HepG2 (cell line): ENCODE measurements at regions not wholly inside any gene's neighbourhood (a gene's known extent, or its start where the extent isn't known, plus 50 kb on each side); places are given as distances from the start of the nearest gene placed in this dataset.

Experiments
- ATAC-seq: fragments of 200-7000 bp; cut with Tn5 transposase; 3 replicates; pipeline ENCODE4 v1.9.1; 2020; ENCODE audit warnings: mild to moderate bottlenecking, moderate library complexity
- BruUV-seq: library from RNA; stranded (reverse); fragments of 400-500 nt; replicated peaks from 2 replicates; lab custom pipeline; 2021; lab: Mats Ljungman, UMichigan
- CTCF ChIA-PET: fragments of 300-600 bp; formaldehyde crosslinking; extraction: SDS; loops from one replicate; lab custom pipeline; 2021; ENCODE audit warnings: low total read pairs, inconsistent platforms, low intra/inter-chr PET ratio; lab: Yijun Ruan, JAX
- POLR2A ChIA-PET: fragments of 350-600 bp; sonication (Branson Sonifier 250); formaldehyde crosslinking; loops from one replicate; lab custom pipeline; 2020; ENCODE audit warnings: antibody characterized with exemption, inconsistent platforms; lab: Yijun Ruan, JAX
- DNase-seq: peaks from one replicate; pipeline ENCODE4 v3.0.0-alpha.2; 2015; ENCODE audit warnings: low spot score
- FAIRE-seq: peaks from 3 replicates; lab custom pipeline; 2011; peaks lifted over from hg19 to GRCh38; lab: Jason Lieb, UNC
- H2AFZ ChIP-seq: one replicate; pipeline ENCODE4 v1.6.1; 2011; ENCODE audit warnings: low read length, inconsistent platforms
- H3K27ac ChIP-seq: fragments of 300-600 bp; 3 replicates; pipeline ENCODE4 v1.8.0; 2011; ENCODE audit warnings: mixed run types, mild to moderate bottlenecking, mixed read lengths, low read length, inconsistent platforms; ENCODE audit not compliant: insufficient read depth; ENCODE audit errors: extremely low read length
- H3K27me3 ChIP-seq, 2 experiments: fragments of 200-600 bp in 1 of 2; 2 replicates in 1 of 2; 3 replicates in 1 of 2; pipeline versions ENCODE4 v1.6.0 to v1.8.0; 2011; ENCODE audit warnings: low read length in 2 of 2, mild to moderate bottlenecking in 2 of 2, moderate library complexity in 2 of 2, inconsistent platforms in 1 of 2; ENCODE audit not compliant: insufficient read depth in 2 of 2, control insufficient read depth in 1 of 2
- H3K36me3 ChIP-seq, 2 experiments: fragments of 200-600 bp in 1 of 2; replicated peaks in 1 of 2; 2 replicates in 1 of 2; 3 replicates in 1 of 2; pipeline versions ENCODE4 v1.5.1 to v1.8.0; 2011; ENCODE audit warnings: low read length in 2 of 2, inconsistent platforms in 1 of 2; ENCODE audit not compliant: insufficient read depth in 2 of 2, control insufficient read depth in 1 of 2
- H3K4me1 ChIP-seq: 2 replicates; pipeline ENCODE4 v1.5.1; 2012; ENCODE audit warnings: low read length, inconsistent platforms; ENCODE audit not compliant: insufficient read depth
- H3K4me2 ChIP-seq: 2 replicates; pipeline ENCODE4 v1.6.0; 2011; ENCODE audit warnings: low read depth, low read length, inconsistent platforms
- H3K4me3 ChIP-seq, 3 experiments: fragments of 200-600 bp in 1 of 3; sonication (generic), shearing (Covaris generic) in 1 of 3; replicated peaks in 1 of 3; 2 replicates each; pipeline ENCODE4 v1.5.1; 2011 to 2016; ENCODE audit warnings: low read length in 3 of 3, inconsistent platforms in 2 of 3, low read depth in 2 of 3, mild to moderate bottlenecking in 2 of 3, control low read depth in 1 of 3, mixed read lengths in 1 of 3; ENCODE audit not compliant: insufficient read depth in 1 of 3
- H3K79me2 ChIP-seq: one replicate; pipeline ENCODE4 v1.6.1; 2011; ENCODE audit warnings: low read length, inconsistent platforms; ENCODE audit not compliant: insufficient read depth
- H3K9ac ChIP-seq: 2 replicates; pipeline ENCODE4 v1.6.0; 2011; ENCODE audit warnings: mild to moderate bottlenecking, low read depth, low read length, inconsistent platforms; ENCODE audit not compliant: insufficient read depth
- H3K9me3 ChIP-seq: 2 replicates; pipeline ENCODE4 v1.5.1; 2012; ENCODE audit warnings: mild to moderate bottlenecking, low read length
- H4K20me1 ChIP-seq: 2 replicates; pipeline ENCODE4 v1.6.0; 2011; ENCODE audit warnings: inconsistent platforms, mild to moderate bottlenecking, low read length, moderate library complexity; ENCODE audit not compliant: insufficient read depth
- NR0B2 ChIP-seq: sonication (generic); formaldehyde crosslinking; IDR thresholded peaks from 2 replicates; pipeline ENCODE4 v1.4.0; 2020; ENCODE audit warnings: mild to moderate bottlenecking, missing genetic modification reagents
- PHF5A ChIP-seq: IDR thresholded peaks from one replicate; pipeline ENCODE4 v1.6.1; 2018; ENCODE audit warnings: low read depth, missing genetic modification reagents; ENCODE audit not compliant: unreplicated experiment
- SP4 ChIP-seq: sonication (generic); formaldehyde crosslinking; IDR thresholded peaks from 2 replicates; pipeline ENCODE4 v1.8.1; 2023; ENCODE audit warnings: mild to moderate bottlenecking, missing genetic modification reagents
- TBL1XR1 ChIP-seq: fragments of 150-350 bp; IDR thresholded peaks from 2 replicates; pipeline ENCODE4 v1.6.1; 2014; ENCODE audit warnings: borderline replicate concordance, low read length; ENCODE audit not compliant: partially characterized antibody
- YEATS2 ChIP-seq: sonication (generic); formaldehyde crosslinking; IDR thresholded peaks from 2 replicates; pipeline ENCODE4 v1.4.0; 2020; ENCODE audit warnings: missing genetic modification reagents, borderline replicate concordance
- ZBTB33 ChIP-seq: sonication (generic); formaldehyde crosslinking; IDR thresholded peaks from 2 replicates; pipeline ENCODE4 v1.4.0; 2020; ENCODE audit warnings: missing genetic modification reagents
- ZNF362 ChIP-seq: sonication (generic); formaldehyde crosslinking; IDR thresholded peaks from 2 replicates; pipeline ENCODE4 v1.4.0; 2020; ENCODE audit warnings: missing genetic modification reagents, mild to moderate bottlenecking, borderline replicate concordance
- ZNF670 ChIP-seq: sonication (generic); formaldehyde crosslinking; IDR thresholded peaks from 2 replicates; pipeline ENCODE4 v1.8.0; 2022; ENCODE audit warnings: mild to moderate bottlenecking, missing genetic modification reagents, borderline replicate concordance
- WGBS: methylation state at CpG from one replicate; pipeline ENCODE4 v1.1.6; 2017; ENCODE audit warnings: low lambda C conversion rate; 5-methylcytosine and 5-hydroxymethylcytosine counted together
- in situ Hi-C: cut with HindIII; loops from 2 replicates; pipeline ENCODE4 v1.10.0; 2017; ENCODE audit warnings: low pct_unique_long_range_greater_than_20kb; ENCODE audit not compliant: extremely low pct_ligation_motif_present
- intact Hi-C: fragments of 100-400 bp; cut with micrococcal nuclease; formaldehyde crosslinking; loops from one replicate; pipeline ENCODE4 v1.10.0; 2022; ENCODE audit not compliant: unreplicated experiment
- TF ChIP-seq, protein P1 (sequence below): sonication (generic); formaldehyde crosslinking; IDR thresholded peaks from 2 replicates; pipeline ENCODE4 v1.8.0; 2022; ENCODE audit warnings: low read depth, missing genetic modification reagents

DNA sequence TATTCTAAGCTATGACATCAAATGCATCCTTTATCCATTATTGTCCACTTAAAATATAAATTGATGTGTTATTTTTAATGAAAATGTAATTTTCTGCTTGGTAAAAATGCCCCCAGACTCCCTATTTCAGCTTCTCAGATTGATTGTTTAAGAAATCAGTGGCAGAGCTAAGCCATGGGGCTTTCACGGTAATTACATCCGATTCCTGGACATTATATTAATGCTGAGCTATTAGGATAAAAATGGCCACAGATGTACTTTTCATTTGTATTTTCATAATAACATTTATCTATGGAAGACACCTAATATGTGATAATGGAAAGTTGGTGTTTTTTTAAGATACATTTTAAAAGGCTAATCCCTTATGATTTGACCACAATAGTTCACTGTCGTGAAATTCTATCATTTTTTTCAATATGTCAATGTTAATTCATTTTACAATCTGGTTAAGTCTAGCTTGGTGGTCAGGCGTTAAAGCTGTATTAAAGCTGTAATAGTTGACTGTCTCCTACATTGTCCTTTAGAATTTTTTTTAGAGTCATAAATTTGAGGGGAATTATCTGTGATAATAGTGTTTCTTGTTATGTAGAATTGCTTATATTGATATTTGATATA, 229.0 kb upstream of the UBE2E3 start:
- FAIRE-seq: no peak

DNA sequence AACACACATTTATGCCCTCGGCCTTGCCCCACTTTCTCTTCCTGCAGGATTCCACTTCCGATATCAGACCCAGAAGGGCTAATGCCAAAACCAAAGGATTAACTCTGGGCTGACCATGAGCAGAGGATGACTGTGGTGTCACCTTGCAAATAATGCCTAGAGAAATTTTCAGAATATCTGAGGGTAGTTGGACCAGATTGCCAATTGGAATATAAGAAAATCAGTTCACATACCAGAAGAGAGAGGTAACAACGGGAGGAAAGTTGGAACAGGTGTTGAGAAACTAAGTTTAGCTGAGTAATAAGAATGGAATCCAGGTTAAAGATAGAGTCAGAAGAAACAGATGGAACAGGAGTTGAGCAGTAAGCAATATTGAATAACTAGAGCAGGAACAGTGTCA, 232.7 kb upstream of the UBE2E3 start:
- no peak overlapping the region for H3K9ac ChIP-seq
- ChIA-PET POLR2A (no interaction called here), CTCF (no interaction called here)
- no peak overlapping the region for H3K4me3 ChIP-seq
- FAIRE-seq (no peak), ATAC-seq (no peak), DNase-seq (no peak)
- in situ Hi-C loops (no loop called here), intact Hi-C loops (no loop called here)
- WGBS: 3% methylated on average over 3 of the region's 3 CpGs
- H2AFZ ChIP-seq: no peak overlapping the region
- no peaks in the 10 kb centered on the region for H3K79me2 ChIP-seq
- no peaks in the 10 kb centered on the region; a peak in 1 of 5 replicates for H3K27me3 ChIP-seq
- H3K27ac ChIP-seq: no peak overlapping the region
- peaks cover 5% of the 10 kb centered on the region; the same call in 1 of the 2 replicates for H3K4me1 ChIP-seq
- H3K4me2 ChIP-seq: no peak overlapping the region
- H3K9me3 ChIP-seq: no peaks in the 10 kb centered on the region
- no peaks in the 10 kb centered on the region for H3K36me3 ChIP-seq
- no peaks in the 10 kb centered on the region for H4K20me1 ChIP-seq
- BruUV-seq: no TSS peak
- TF ChIP-seq ZNF670 (CRISPR knock-in tag): no peak
- TF ChIP-seq YEATS2 (CRISPR knock-in tag): no peak
- no peak for TF ChIP-seq ZBTB33
- no peak for TF ChIP-seq SP4 (CRISPR knock-in tag)
- no peak for TF ChIP-seq ZNF362 (CRISPR knock-in tag)
- no peak for TF ChIP-seq NR0B2 (CRISPR knock-in tag)
- no peak for TF ChIP-seq PHF5A (CRISPR knock-in tag)

More for the DNA sequence above, 229.0 kb upstream of the UBE2E3 start:
- DNase-seq (no peak), ATAC-seq (no peak)
- TF ChIP-seq, protein P1, sequence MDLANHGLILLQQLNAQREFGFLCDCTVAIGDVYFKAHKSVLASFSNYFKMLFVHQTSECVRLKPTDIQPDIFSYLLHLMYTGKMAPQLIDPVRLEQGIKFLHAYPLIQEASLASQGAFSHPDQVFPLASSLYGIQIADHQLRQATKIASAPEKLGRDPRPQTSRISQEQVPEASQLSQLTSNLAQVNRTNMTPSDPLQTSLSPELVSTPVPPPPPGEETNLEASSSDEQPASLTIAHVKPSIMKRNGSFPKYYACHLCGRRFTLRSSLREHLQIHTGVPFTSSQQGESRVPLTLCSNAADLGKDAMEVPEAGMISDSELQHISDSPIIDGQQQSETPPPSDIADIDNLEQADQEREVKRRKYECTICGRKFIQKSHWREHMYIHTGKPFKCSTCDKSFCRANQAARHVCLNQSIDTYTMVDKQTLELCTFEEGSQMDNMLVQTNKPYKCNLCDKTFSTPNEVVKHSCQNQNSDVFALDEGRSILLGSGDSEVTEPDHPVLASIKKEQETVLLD (CRISPR knock-in tag): no peak
- TF ChIP-seq TBL1XR1: no peak
- Histone ChIP-seq H2AFZ (no peak overlapping the region), H3K9ac (no peak overlapping the region), H3K27ac (no peak overlapping the region), H3K27me3 (no peaks in the 10 kb centered on the region; a peak in 1 of 5 replicates), H3K4me2 (no peak overlapping the region), H3K36me3 (no peaks in the 10 kb centered on the region), H3K4me3 (no peak overlapping the region), H3K9me3 (no peaks in the 10 kb centered on the region), H4K20me1 (no peaks in the 10 kb centered on the region), H3K79me2 (no peaks in the 10 kb centered on the region), H3K4me1 (no peaks in the 10 kb centered on the region)
- BruUV-seq: no TSS peak
- WGBS: 36% methylated on average over 4 of the region's 4 CpGs
- ChIA-PET POLR2A (no interaction called here), CTCF (no interaction called here)
- in situ Hi-C loops (no loop called here), intact Hi-C loops (no loop called here)
